ENCODE measurements at regions not wholly inside any gene's neighbourhood (a gene's known extent, or its start where the extent isn't known, plus 50 kb on each side); places are given as distances from the start of the nearest gene placed in this dataset.

DNA sequence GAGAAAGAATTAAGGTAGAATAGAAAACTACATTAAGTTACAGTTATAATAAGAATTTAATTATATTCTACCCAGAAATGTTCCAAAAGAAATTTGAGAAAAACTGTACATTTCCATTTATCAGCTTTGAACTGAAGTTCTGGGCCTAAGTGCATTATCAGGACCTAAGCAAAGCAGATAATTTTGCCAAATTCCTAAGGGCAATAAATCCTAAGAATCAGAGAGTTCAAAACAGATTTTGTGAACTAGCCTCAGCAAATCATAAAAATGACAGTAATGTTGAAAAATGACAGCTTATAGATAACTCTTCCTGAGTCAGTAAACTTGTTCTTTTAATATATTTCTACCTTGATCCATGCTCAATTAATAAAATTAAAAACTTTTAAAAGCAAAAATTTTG is 662.1 kb upstream of the CDH9 start:
- TF ChIP-seq, protein P1, sequence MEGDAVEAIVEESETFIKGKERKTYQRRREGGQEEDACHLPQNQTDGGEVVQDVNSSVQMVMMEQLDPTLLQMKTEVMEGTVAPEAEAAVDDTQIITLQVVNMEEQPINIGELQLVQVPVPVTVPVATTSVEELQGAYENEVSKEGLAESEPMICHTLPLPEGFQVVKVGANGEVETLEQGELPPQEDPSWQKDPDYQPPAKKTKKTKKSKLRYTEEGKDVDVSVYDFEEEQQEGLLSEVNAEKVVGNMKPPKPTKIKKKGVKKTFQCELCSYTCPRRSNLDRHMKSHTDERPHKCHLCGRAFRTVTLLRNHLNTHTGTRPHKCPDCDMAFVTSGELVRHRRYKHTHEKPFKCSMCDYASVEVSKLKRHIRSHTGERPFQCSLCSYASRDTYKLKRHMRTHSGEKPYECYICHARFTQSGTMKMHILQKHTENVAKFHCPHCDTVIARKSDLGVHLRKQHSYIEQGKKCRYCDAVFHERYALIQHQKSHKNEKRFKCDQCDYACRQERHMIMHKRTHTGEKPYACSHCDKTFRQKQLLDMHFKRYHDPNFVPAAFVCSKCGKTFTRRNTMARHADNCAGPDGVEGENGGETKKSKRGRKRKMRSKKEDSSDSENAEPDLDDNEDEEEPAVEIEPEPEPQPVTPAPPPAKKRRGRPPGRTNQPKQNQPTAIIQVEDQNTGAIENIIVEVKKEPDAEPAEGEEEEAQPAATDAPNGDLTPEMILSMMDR (IDR thresholded peaks at IDR 0.05) = no peak
- H3K9me3 ChIP-seq = no peaks in the 10 kb centered on the region
- no peaks in the 10 kb centered on the region for H3K4me1 ChIP-seq
- no peaks in the 10 kb centered on the region for H3K27me3 ChIP-seq
- H3K4me3 ChIP-seq = no peak overlapping the region
- H3K27ac ChIP-seq = no peak overlapping the region
- H3K36me3 ChIP-seq = no peaks in the 10 kb centered on the region
- DNase-seq (ENCODE audit: low spot score) = no peak

DNA sequence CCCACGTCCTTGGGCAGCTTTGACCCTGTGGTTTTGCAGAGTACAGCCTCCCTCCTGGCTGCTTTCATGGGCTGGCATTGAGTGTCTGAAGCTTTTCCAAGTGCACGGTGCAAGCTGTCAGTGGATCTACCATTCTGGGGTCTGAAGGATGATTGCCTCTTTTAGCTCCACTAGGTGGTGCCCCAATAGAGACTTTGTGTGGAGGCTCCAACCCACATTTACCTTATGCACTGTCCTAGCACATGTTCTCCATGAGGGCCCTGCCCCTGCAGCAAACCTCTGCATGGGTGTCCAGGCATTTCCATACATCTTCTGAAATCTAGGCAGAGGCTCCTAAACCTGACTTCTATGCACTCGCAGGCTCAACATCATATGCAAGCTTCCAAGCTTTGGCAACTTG is 644.2 kb upstream of the CDH9 start:
- no peaks in the 10 kb centered on the region for H3K9me3 ChIP-seq
- DNase-seq (ENCODE audit: low spot score) = no peak
- H3K36me3 ChIP-seq = no peaks in the 10 kb centered on the region
- H3K4me1 ChIP-seq = no peaks in the 10 kb centered on the region
- H3K27me3 ChIP-seq = no peaks in the 10 kb centered on the region
- no peak overlapping the region for H3K4me3 ChIP-seq
- H3K27ac ChIP-seq = no peak overlapping the region
- TF ChIP-seq, protein P1 (IDR thresholded peaks at IDR 0.05) = no peak

DNA sequence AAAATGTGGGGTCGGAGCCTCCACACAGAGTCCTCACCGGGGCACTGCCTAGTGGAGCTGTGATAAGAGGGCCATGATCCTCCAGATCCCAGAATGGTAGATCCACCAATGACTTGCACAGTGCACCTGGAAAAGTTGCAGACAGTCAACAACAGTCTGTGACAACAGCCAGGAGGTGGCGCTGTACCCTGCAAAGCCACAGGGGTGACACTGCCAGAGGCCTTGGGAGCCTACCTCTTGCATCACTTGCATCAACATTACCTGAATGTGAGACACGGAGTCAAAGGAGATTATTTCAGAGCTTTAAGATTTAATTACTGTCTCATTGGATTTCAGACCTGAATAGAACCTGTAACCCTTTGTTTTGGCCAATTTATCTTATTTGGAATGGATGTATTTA is 614.1 kb upstream of the CDH9 start:
- H3K27me3 ChIP-seq = no peaks in the 10 kb centered on the region
- no peak overlapping the region for H3K27ac ChIP-seq
- TF ChIP-seq, protein P1 (IDR thresholded peaks at IDR 0.05) = no peak
- no peak overlapping the region for H3K4me3 ChIP-seq
- H3K36me3 ChIP-seq = no peaks in the 10 kb centered on the region
- H3K4me1 ChIP-seq = no peaks in the 10 kb centered on the region
- peaks cover 0 to 4% of the 10 kb centered on the region in 2 donors for H3K9me3 ChIP-seq
- no peak for DNase-seq (ENCODE audit: low spot score)

DNA sequence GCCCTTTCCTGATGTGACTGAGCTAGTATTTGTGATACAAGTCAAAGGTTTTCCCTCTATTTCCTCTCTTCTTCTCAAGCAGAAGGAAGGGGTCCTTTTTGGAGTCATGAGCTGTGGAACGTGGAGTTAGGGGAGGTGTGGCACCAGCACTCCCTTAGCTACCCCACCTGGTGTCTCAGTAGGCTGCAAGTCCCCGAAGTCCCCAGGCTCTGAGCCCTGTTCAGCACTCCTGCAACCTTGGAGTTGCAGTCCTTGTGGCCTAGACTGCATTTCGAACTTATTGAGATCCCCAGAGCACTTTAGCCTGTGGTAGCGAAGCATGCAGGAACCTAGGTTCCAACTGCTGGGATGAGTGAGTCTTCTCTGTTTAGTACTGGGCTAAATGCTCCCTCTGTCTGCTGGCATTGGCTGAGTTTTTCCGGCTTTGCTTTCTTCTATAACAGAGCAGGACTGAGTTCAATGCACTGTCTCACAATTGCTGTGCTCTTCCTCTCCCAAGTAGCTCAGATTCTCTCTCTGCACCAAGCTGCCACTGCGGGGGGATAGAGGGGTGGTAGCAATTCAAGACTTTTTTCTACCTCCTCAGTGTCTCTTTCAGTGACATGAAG is 600.7 kb upstream of the CDH9 start:
- H3K27me3 ChIP-seq = no peaks in the 10 kb centered on the region
- no peaks in the 10 kb centered on the region for H3K9me3 ChIP-seq
- DNase-seq (ENCODE audit: low spot score) = no peak
- H3K36me3 ChIP-seq = no peaks in the 10 kb centered on the region
- H3K27ac ChIP-seq = no peak overlapping the region
- H3K4me1 ChIP-seq = no peaks in the 10 kb centered on the region
- no peak overlapping the region for H3K4me3 ChIP-seq
- TF ChIP-seq, protein P1 (IDR thresholded peaks at IDR 0.05) = no peak

DNA sequence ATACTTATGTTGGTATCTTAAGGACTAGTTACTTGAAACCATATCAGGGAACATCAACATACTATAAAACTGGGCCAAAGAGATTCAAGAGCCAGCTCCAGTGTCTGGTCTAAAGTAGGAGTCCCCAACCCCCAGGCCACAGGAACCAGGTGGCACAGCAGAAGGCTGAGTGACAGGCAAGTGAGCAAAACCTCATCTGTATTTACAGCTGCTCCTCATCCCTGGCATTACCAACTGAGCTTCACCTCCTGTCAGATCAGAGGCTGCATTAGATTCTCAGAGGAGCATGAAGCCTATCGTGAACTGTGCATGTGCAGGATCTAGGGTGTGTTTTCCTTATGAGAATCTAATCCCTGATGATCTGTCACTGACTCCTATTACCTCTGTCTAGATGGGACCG is 581.6 kb upstream of the CDH9 start:
- no peaks in the 10 kb centered on the region for H3K27me3 ChIP-seq
- H3K27ac ChIP-seq = no peak overlapping the region
- no peak for DNase-seq (ENCODE audit: low spot score)
- H3K36me3 ChIP-seq = no peaks in the 10 kb centered on the region
- H3K9me3 ChIP-seq = no peaks in the 10 kb centered on the region
- no peak overlapping the region for H3K4me3 ChIP-seq
- no peaks in the 10 kb centered on the region for H3K4me1 ChIP-seq
- TF ChIP-seq, protein P1 (IDR thresholded peaks at IDR 0.05) = no peak

DNA sequence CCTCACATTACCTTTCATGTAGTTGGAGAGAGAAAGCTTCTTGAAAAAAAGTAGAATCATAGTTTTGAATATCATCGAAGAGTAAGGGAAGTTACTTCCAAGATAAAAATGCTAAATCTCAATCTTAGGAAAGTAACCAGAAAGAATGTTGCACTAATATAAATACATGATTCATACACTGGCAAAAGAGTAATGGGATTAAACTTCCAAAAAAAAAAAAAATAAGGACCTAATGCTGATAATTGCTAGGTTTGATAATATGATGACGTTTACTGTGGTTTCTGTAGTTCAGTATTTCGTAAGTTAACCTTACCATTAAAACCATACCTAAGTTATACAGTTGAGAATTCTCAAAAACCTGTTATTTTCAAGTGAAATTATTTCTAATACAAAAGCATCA is 573.8 kb upstream of the CDH9 start:
- Histone ChIP-seq H3K27ac (no peak overlapping the region), H3K27me3 (no peaks in the 10 kb centered on the region), H3K9me3 (no peaks in the 10 kb centered on the region), H3K36me3 (no peaks in the 10 kb centered on the region), H3K4me3 (no peak overlapping the region), H3K4me1 (no peaks in the 10 kb centered on the region)
- no peak for DNase-seq (ENCODE audit: low spot score)
- TF ChIP-seq, protein P1 (IDR thresholded peaks at IDR 0.05) = no peak
